K562 (cell line): ENCODE measurements at regions not wholly inside any gene's neighbourhood (a gene's known extent, or its start where the extent isn't known, plus 50 kb on each side); places are given as distances from the start of the nearest gene placed in this dataset.

ENCODE experiments used
- ATAC-seq: fragments of 200-7000 bp; cut with Tn5 transposase; 3 replicates; pipeline ENCODE4 v1.9.1; 2020; ENCODE audit warnings: moderate library complexity
- BruUV-seq: library from RNA; stranded (reverse); fragments of 400-500 nt; replicated peaks from 2 replicates; lab custom pipeline; 2021; lab: Mats Ljungman, UMichigan
- CTCF ChIA-PET: fragments of 300-600 bp; formaldehyde crosslinking; extraction: SDS; loops from one replicate; lab custom pipeline; 2021; ENCODE audit warnings: low intra/inter-chr PET ratio; lab: Yijun Ruan, JAX
- POLR2A ChIA-PET: fragments of 300-600, 350-650 bp; sonication (Branson Sonifier 250); formaldehyde crosslinking; extraction: SDS; loops from one replicate; lab custom pipeline; 2021; ENCODE audit warnings: antibody characterized with exemption, inconsistent platforms; lab: Yijun Ruan, JAX
- DNase-seq, 4 experiments: peaks; one replicate each; pipeline versions ENCODE4 v3.0.0 to v3.0.0-alpha.2; 2011 to 2018; ENCODE audit warnings: low spot score in 3 of 4, mixed read lengths in 3 of 4; ENCODE audit errors: extremely low read depth in 1 of 4
- FAIRE-seq: peaks from 2 replicates; lab custom pipeline; 2011; peaks lifted over from hg19 to GRCh38; lab: Jason Lieb, UNC
- H2AFZ ChIP-seq: 2 replicates; pipeline ENCODE4 v1.6.0; 2011; ENCODE audit warnings: low read depth, low read length, control low read depth, inconsistent platforms
- H3K27ac ChIP-seq: fragments of 200-600 bp; 3 replicates; pipeline ENCODE4 v1.8.0; 2011; ENCODE audit warnings: low read depth, mild to moderate bottlenecking, control low read depth, inconsistent platforms, low read length, moderate library complexity, mixed read lengths; ENCODE audit errors: extremely low read depth
- H3K27me3 ChIP-seq, 2 experiments: fragments of 300-600 bp in 1 of 2; 2 replicates in 1 of 2; 3 replicates in 1 of 2; pipeline versions ENCODE4 v1.6.0 to v1.8.0; 2011; ENCODE audit warnings: inconsistent platforms in 2 of 2, low read length in 2 of 2, mild to moderate bottlenecking in 1 of 2, mixed read lengths in 1 of 2, moderate library complexity in 1 of 2; ENCODE audit not compliant: control insufficient read depth in 2 of 2, insufficient read depth in 2 of 2
- H3K36me3 ChIP-seq: fragments of 300-600 bp; 3 replicates; pipeline ENCODE4 v1.8.0; 2011; ENCODE audit warnings: mild to moderate bottlenecking, low read length, inconsistent platforms; ENCODE audit not compliant: control insufficient read depth, insufficient read depth
- H3K4me1 ChIP-seq, 2 experiments: fragments of 200-600 bp in 1 of 2; replicated peaks in 1 of 2; 2 replicates in 1 of 2; 3 replicates in 1 of 2; pipeline versions ENCODE4 v1.5.1 to v1.8.0; 2011; ENCODE audit warnings: inconsistent platforms in 2 of 2, low read length in 2 of 2, mild to moderate bottlenecking in 1 of 2, mixed read lengths in 1 of 2, moderate library complexity in 1 of 2; ENCODE audit not compliant: control insufficient read depth in 2 of 2, insufficient read depth in 2 of 2
- H3K4me2 ChIP-seq: 2 replicates; pipeline ENCODE4 v1.6.1; 2011; ENCODE audit warnings: low read length, control low read depth, inconsistent platforms, mixed read lengths; ENCODE audit not compliant: insufficient read depth
- H3K4me3 ChIP-seq: fragments of 200-600 bp; sonication (generic), shearing (Covaris generic); 2 replicates; pipeline ENCODE4 v1.5.1; 2016; ENCODE audit warnings: control low read depth, inconsistent platforms
- H3K79me2 ChIP-seq: fragments of 200-600 bp; 3 replicates; pipeline ENCODE4 v1.8.0; 2011; ENCODE audit warnings: low read length, inconsistent platforms; ENCODE audit not compliant: control insufficient read depth, insufficient read depth
- H3K9ac ChIP-seq, 2 experiments: 2 replicates each; pipeline versions ENCODE4 v1.6.0 to v1.6.1; 2011; ENCODE audit warnings: low read depth in 2 of 2, low read length in 2 of 2, control low read depth in 1 of 2, inconsistent platforms in 1 of 2, mild to moderate bottlenecking in 1 of 2, mixed read lengths in 1 of 2; ENCODE audit not compliant: insufficient read depth in 1 of 2
- H3K9me1 ChIP-seq: one replicate; pipeline ENCODE4 v1.6.0; 2011; ENCODE audit warnings: inconsistent platforms, mild to moderate bottlenecking, low read length, moderate library complexity; ENCODE audit not compliant: control insufficient read depth, insufficient read depth
- H3K9me3 ChIP-seq: replicated peaks from 2 replicates; pipeline ENCODE4 v1.5.1; 2011; ENCODE audit warnings: low read depth, low read length, inconsistent platforms; ENCODE audit not compliant: control insufficient read depth, insufficient read depth
- H4K20me1 ChIP-seq: replicated peaks from 2 replicates; pipeline ENCODE4 v1.6.1; 2011; ENCODE audit warnings: low read length, inconsistent platforms, mixed read lengths; ENCODE audit not compliant: control insufficient read depth, insufficient read depth
- AFF4 ChIP-seq: sonication (generic); formaldehyde crosslinking; IDR thresholded peaks from 2 replicates; pipeline ENCODE4 v1.8.0; 2023; ENCODE audit warnings: mild to moderate bottlenecking, missing genetic modification reagents
- CAMTA2 ChIP-seq: fragments of 250-450 bp; sonication (Bioruptor Pico); conservative IDR thresholded peaks from 2 replicates; pipeline ENCODE4 v1.5.1; 2022
- CREM ChIP-seq: IDR thresholded peaks from 2 replicates; pipeline ENCODE4 v1.6.1; 2014; ENCODE audit warnings: antibody characterized with exemption, low read depth
- CTBP1 ChIP-seq: fragments of 450-650 bp; IDR thresholded peaks from 2 replicates; pipeline ENCODE4 v1.6.1; 2016; ENCODE audit warnings: borderline replicate concordance
- EP300 ChIP-seq: IDR thresholded peaks from 2 replicates; pipeline ENCODE4 v1.6.1; 2012; ENCODE audit warnings: low read length, improper control_type of control experiment
- KAT7 ChIP-seq: sonication (generic); formaldehyde crosslinking; IDR thresholded peaks from 2 replicates; pipeline ENCODE4 v1.8.0; 2022; ENCODE audit warnings: missing genetic modification reagents, mild to moderate bottlenecking, borderline replicate concordance
- MBD2 ChIP-seq: sonication (generic); IDR thresholded peaks from 2 replicates; pipeline ENCODE4 v1.6.1; 2016; ENCODE audit warnings: low read depth, borderline replicate concordance
- NELFE ChIP-seq: IDR thresholded peaks from 2 replicates; pipeline ENCODE4 v1.6.1; 2011; ENCODE audit warnings: mild to moderate bottlenecking; ENCODE audit not compliant: insufficient read depth, insufficient read length
- POLR2AphosphoS2 ChIP-seq: IDR thresholded peaks from 2 replicates; pipeline ENCODE4 v1.6.1; 2012; ENCODE audit warnings: low read length, improper control_type of control experiment
- RUNX1 ChIP-seq: sonication (generic); IDR thresholded peaks from 2 replicates; pipeline ENCODE4 v1.6.1; 2016; ENCODE audit warnings: antibody characterized with exemption, low read depth
- ZBTB26 ChIP-seq: fragments of 450-650 bp; formaldehyde crosslinking; IDR thresholded peaks from 2 replicates; pipeline ENCODE4 v1.4.0; 2022; ENCODE audit warnings: missing genetic modification characterization
- ZNF436 ChIP-seq: fragments of 250-450, 450-650 bp; sonication (Bioruptor Pico); formaldehyde crosslinking; IDR thresholded peaks from 2 replicates; pipeline ENCODE4 v1.7.0; 2020; ENCODE audit warnings: mild to moderate bottlenecking
- WGBS: fragments of 100-300 bp; shearing (Covaris generic); methylation state at CpG from one replicate; pipeline ENCODE4 v1.1.6; 2016; ENCODE audit warnings: low coverage, mixed read lengths; ENCODE audit not compliant: insufficient coverage; ENCODE audit errors: missing lambda C conversion rate; 5-methylcytosine and 5-hydroxymethylcytosine counted together
- in situ Hi-C: fragments of 300-500 bp; cut with MboI; formaldehyde crosslinking; loops from 4 replicates; pipeline ENCODE4 v1.15.0; 2018; ENCODE audit warnings: inconsistent platforms, mixed read lengths
- intact Hi-C: fragments of 100-400 bp; cut with micrococcal nuclease; formaldehyde crosslinking; loops from 2 replicates; pipeline ENCODE4 v1.14.2; 2022
- TF ChIP-seq, protein P1 (sequence below): fragments of 250-450 bp; sonication (Bioruptor Pico); IDR thresholded peaks from 2 replicates; pipeline ENCODE4 v1.4.0; 2020; ENCODE audit warnings: mild to moderate bottlenecking, moderate library complexity

DNA sequence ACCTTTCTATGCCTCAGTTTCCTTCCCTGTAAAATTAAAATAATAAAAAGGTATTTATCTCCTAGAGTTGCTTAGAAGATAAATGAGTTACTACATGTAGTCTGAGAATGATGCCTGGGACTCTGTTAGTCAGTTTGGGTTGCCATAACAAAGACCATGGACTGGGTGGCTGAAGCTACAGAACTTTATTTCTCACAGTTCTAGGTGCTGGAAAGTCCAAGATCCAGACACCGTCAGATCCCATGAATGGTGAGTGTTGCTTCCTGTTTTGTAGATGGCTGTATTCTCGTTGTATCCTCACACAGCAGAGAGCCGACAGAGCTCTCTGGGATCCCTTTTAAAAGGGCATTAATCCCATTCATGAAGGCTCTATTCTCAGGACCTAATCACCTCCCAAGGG lies 64.0 kb upstream of the LTA4H start:
- POLR2A ChIA-PET = no interaction called here
- 12% methylated on average over 3 of the region's 3 CpGs for WGBS
- TF ChIP-seq ZNF436 (no peak), ZBTB26 (CRISPR knock-in tag) (no peak), RUNX1 (no peak), POLR2AphosphoS2 (no peak), CAMTA2 (no peak), CTBP1 (no peak), NELFE (no peak)
- no peaks in the 10 kb centered on the region for H3K79me2 ChIP-seq
- no peaks in the 10 kb centered on the region; a peak in 1 of 5 replicates for H3K4me1 ChIP-seq
- H3K27me3 ChIP-seq = peaks cover 0 to 5% of the 10 kb centered on the region in 2 experiments; a peak in 2 of 5 replicates
- ATAC-seq (no peak), FAIRE-seq (no peak), DNase-seq (no peak)
- H3K9me3 ChIP-seq = no peaks in the 10 kb centered on the region
- no peak overlapping the region for H3K4me2 ChIP-seq
- CTCF ChIA-PET = no interaction called here
- no TSS peak for BruUV-seq
- H3K4me3 ChIP-seq = no peak overlapping the region
- no peaks in the 10 kb centered on the region for H3K9me1 ChIP-seq
- H4K20me1 ChIP-seq = no peaks in the 10 kb centered on the region
- in situ Hi-C loops (no loop called here), intact Hi-C loops (no loop called here)
- H2AFZ ChIP-seq = no peak overlapping the region
- no peak overlapping the region for H3K9ac ChIP-seq
- H3K36me3 ChIP-seq = no peaks in the 10 kb centered on the region
- H3K27ac ChIP-seq = no peak overlapping the region

DNA sequence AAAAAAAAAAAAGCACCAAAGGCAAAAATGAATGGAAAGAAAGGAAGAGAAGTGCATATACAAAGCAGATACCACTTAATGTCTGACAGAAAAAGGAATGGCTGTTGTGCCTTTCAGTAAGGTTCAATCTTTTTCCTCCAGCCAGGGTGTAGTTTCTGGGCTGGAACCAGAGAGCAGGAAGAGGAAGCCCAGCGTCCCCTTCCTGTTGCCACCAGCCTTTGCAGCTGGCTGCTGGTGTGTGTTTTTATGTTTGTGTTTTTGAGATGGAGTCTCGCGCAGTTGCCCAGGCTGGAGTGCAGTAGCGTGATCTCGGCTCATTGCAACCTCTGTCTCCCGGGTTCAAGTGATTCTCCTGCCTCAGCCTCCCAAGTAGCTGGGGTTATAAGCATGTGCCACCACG lies 64.6 kb upstream of the LTA4H start:
- Histone ChIP-seq H3K9me3 (no peaks in the 10 kb centered on the region), H3K36me3 (no peaks in the 10 kb centered on the region), H3K4me2 (no peak overlapping the region), H3K9ac (no peak overlapping the region), H3K9me1 (no peaks in the 10 kb centered on the region), H2AFZ (no peak overlapping the region), H3K27me3 (peaks cover 0 to 5% of the 10 kb centered on the region in 2 experiments; a peak in 2 of 5 replicates), H3K27ac (no peak overlapping the region), H3K79me2 (no peaks in the 10 kb centered on the region), H4K20me1 (no peaks in the 10 kb centered on the region), H3K4me3 (no peak overlapping the region), H3K4me1 (no peaks in the 10 kb centered on the region; a peak in 1 of 5 replicates)
- intact Hi-C loops (no loop called here), in situ Hi-C loops (no loop called here)
- ATAC-seq (no peak), FAIRE-seq (no peak), DNase-seq (no peak)
- BruUV-seq = no TSS peak
- ChIA-PET POLR2A (no interaction called here), CTCF (no interaction called here)
- WGBS = 42% methylated on average over 3 of the region's 7 CpGs
- TF ChIP-seq KAT7 (CRISPR knock-in tag) (no peak), EP300 (no peak), AFF4 (no peak), MBD2 (no peak), CREM (no peak)
- TF ChIP-seq, protein P1, sequence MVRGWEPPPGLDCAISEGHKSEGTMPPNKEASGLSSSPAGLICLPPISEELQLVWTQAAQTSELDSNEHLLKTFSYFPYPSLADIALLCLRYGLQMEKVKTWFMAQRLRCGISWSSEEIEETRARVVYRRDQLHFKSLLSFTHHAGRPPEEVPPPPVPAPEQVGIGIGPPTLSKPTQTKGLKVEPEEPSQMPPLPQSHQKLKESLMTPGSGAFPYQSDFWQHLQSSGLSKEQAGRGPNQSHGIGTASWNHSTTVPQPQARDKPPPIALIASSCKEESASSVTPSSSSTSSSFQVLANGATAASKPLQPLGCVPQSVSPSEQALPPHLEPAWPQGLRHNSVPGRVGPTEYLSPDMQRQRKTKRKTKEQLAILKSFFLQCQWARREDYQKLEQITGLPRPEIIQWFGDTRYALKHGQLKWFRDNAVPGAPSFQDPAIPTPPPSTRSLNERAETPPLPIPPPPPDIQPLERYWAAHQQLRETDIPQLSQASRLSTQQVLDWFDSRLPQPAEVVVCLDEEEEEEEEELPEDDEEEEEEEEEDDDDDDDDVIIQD (CRISPR knock-in tag) = no peak
